ENCODE measurements at regions not wholly inside any gene's neighbourhood (a gene's known extent, or its start where the extent isn't known, plus 50 kb on each side); places are given as distances from the start of the nearest gene placed in this dataset.

GRCh38 chr3:68163062-68163461, 508.6 kb upstream of the SUCLG2 start:
- Histone ChIP-seq H2BK15ac (ENCODE audit: low read depth, poor library complexity, severe bottlenecking) (no peak overlapping the region), H4K91ac (ENCODE audit: low read length) (no peak overlapping the region), H3K27ac (ENCODE audit: low read length, poor library complexity, severe bottlenecking) (no peak overlapping the region), H3K36me3 (ENCODE audit: control insufficient read depth in 1 of 2, insufficient read depth in 2 of 2, low read depth in 1 of 2, low read length in 2 of 2) (no peaks in the 10 kb centered on the region), H3K14ac (ENCODE audit: low read length in 2 of 2) (no peak overlapping the region), H2AK5ac (ENCODE audit: low read length, severe bottlenecking) (no peak overlapping the region), H3K23ac (ENCODE audit: low read length in 2 of 2) (no peak overlapping the region), H3K9me3 (ENCODE audit: control insufficient read depth, low read length) (peaks cover 3% of the 10 kb centered on the region), H3K18ac (ENCODE audit: low read depth in 1 of 2, low read length in 2 of 2) (no peak overlapping the region), H3K4me1 (ENCODE audit: control insufficient read depth, insufficient read depth, low read depth, low read length) (no peaks in the 10 kb centered on the region), H2BK5ac (ENCODE audit: low read depth, low read length, poor library complexity, severe bottlenecking) (no peak overlapping the region), H4K8ac (ENCODE audit: low read length) (no peak overlapping the region), H3K4me2 (ENCODE audit: low read length, poor library complexity, severe bottlenecking) (no peak overlapping the region), H2AFZ (ENCODE audit: low read depth, low read length) (no peak overlapping the region), H3K4ac (ENCODE audit: low read depth in 1 of 2, low read length in 2 of 2) (no peak overlapping the region), H3K9ac (ENCODE audit: low read length) (no peak overlapping the region), H3K27me3 (ENCODE audit: control insufficient read depth in 1 of 2, insufficient read depth in 1 of 2, low read length in 2 of 2) (no peaks in the 10 kb centered on the region), H2BK12ac (ENCODE audit: low read length in 2 of 2) (no peak overlapping the region), H3K79me1 (replicated peaks; ENCODE audit: low read length, poor library complexity, severe bottlenecking) (no peaks in the 10 kb centered on the region), H2BK120ac (ENCODE audit: low read depth, low read length) (no peak overlapping the region), H3K4me3 (ENCODE audit: insufficient read depth in 1 of 2, low read depth in 1 of 2, low read length in 2 of 2) (no peak overlapping the region)
- whole genome bisulfite sequencing = no CpG with 5 or more reads among the region's 2 CpGs
- DNase-seq = no peak

GRCh38 chr3:68162644-68163043, 508.2 kb upstream of the SUCLG2 start:
- DNase-seq = no peak
- Histone ChIP-seq H3K23ac (ENCODE audit: low read length in 2 of 2) (no peak overlapping the region), H3K4me2 (ENCODE audit: low read length, poor library complexity, severe bottlenecking) (no peak overlapping the region), H2BK5ac (ENCODE audit: low read depth, low read length, poor library complexity, severe bottlenecking) (no peak overlapping the region), H2AK5ac (ENCODE audit: low read length, severe bottlenecking) (no peak overlapping the region), H2BK120ac (ENCODE audit: low read depth, low read length) (no peak overlapping the region), H3K27me3 (ENCODE audit: control insufficient read depth in 1 of 2, insufficient read depth in 1 of 2, low read length in 2 of 2) (no peaks in the 10 kb centered on the region), H3K4me1 (ENCODE audit: control insufficient read depth, insufficient read depth, low read depth, low read length) (no peaks in the 10 kb centered on the region), H2BK12ac (ENCODE audit: low read length in 2 of 2) (no peak overlapping the region), H4K91ac (ENCODE audit: low read length) (no peak overlapping the region), H3K79me1 (replicated peaks; ENCODE audit: low read length, poor library complexity, severe bottlenecking) (no peaks in the 10 kb centered on the region), H3K4me3 (ENCODE audit: insufficient read depth in 1 of 2, low read depth in 1 of 2, low read length in 2 of 2) (no peak overlapping the region), H3K14ac (ENCODE audit: low read length in 2 of 2) (no peak overlapping the region), H3K4ac (ENCODE audit: low read depth in 1 of 2, low read length in 2 of 2) (no peak overlapping the region), H3K9me3 (ENCODE audit: control insufficient read depth, low read length) (peaks cover 3% of the 10 kb centered on the region), H4K8ac (ENCODE audit: low read length) (no peak overlapping the region), H2AFZ (ENCODE audit: low read depth, low read length) (no peak overlapping the region), H3K27ac (ENCODE audit: low read length, poor library complexity, severe bottlenecking) (no peak overlapping the region), H3K36me3 (ENCODE audit: control insufficient read depth in 1 of 2, insufficient read depth in 2 of 2, low read depth in 1 of 2, low read length in 2 of 2) (no peaks in the 10 kb centered on the region), H2BK15ac (ENCODE audit: low read depth, poor library complexity, severe bottlenecking) (no peak overlapping the region), H3K18ac (ENCODE audit: low read depth in 1 of 2, low read length in 2 of 2) (no peak overlapping the region), H3K9ac (ENCODE audit: low read length) (no peak overlapping the region)

DNA sequence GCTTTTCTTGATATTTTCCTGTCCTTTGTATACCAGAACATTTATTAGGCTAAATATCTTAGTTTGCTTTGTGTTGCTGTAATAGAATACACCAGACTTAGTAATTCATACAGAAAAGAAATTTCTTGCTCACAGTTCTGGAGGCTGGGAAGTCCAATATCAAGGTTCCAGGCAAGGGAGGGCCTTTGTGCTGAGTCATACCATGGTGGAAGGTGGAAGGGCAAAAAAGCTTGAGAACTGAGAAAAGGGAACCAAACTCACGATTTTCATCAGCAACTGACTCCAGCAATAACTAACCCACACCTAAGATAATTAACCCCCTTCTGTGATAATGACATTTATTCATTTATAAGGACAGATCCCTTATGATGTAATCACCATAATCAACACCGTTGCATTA, 496.9 kb upstream of the SUCLG2 start:
- no peak overlapping the region for H3K4me2 ChIP-seq (ENCODE audit: low read length, poor library complexity, severe bottlenecking)
- no peak overlapping the region for H4K8ac ChIP-seq (ENCODE audit: low read length)
- H2BK5ac ChIP-seq (ENCODE audit: low read depth, low read length, poor library complexity, severe bottlenecking) = no peak overlapping the region
- H2BK12ac ChIP-seq (ENCODE audit: low read length in 2 of 2) = no peak overlapping the region
- H3K27me3 ChIP-seq (ENCODE audit: control insufficient read depth in 1 of 2, insufficient read depth in 1 of 2, low read length in 2 of 2) = no peaks in the 10 kb centered on the region
- H3K4me1 ChIP-seq (ENCODE audit: control insufficient read depth, insufficient read depth, low read depth, low read length) = no peaks in the 10 kb centered on the region
- no peaks in the 10 kb centered on the region for H3K9me3 ChIP-seq (ENCODE audit: control insufficient read depth, low read length)
- H2AFZ ChIP-seq (ENCODE audit: low read depth, low read length) = no peak overlapping the region
- H3K9ac ChIP-seq (ENCODE audit: low read length) = no peak overlapping the region
- no peak overlapping the region for H2BK120ac ChIP-seq (ENCODE audit: low read depth, low read length)
- H3K4ac ChIP-seq (ENCODE audit: low read depth in 1 of 2, low read length in 2 of 2) = no peak overlapping the region
- H3K4me3 ChIP-seq (ENCODE audit: insufficient read depth in 1 of 2, low read depth in 1 of 2, low read length in 2 of 2) = no peak overlapping the region
- WGBS = 60% methylated on average over 2 of the region's 2 CpGs
- no peak overlapping the region for H4K91ac ChIP-seq (ENCODE audit: low read length)
- H3K27ac ChIP-seq (ENCODE audit: low read length, poor library complexity, severe bottlenecking) = no peak overlapping the region
- H3K79me1 ChIP-seq (replicated peaks; ENCODE audit: low read length, poor library complexity, severe bottlenecking) = no peaks in the 10 kb centered on the region
- no peak overlapping the region for H2AK5ac ChIP-seq (ENCODE audit: low read length, severe bottlenecking)
- no peaks in the 10 kb centered on the region for H3K36me3 ChIP-seq (ENCODE audit: control insufficient read depth in 1 of 2, insufficient read depth in 2 of 2, low read depth in 1 of 2, low read length in 2 of 2)
- H3K23ac ChIP-seq (ENCODE audit: low read length in 2 of 2) = no peak overlapping the region
- H3K14ac ChIP-seq (ENCODE audit: low read length in 2 of 2) = no peak overlapping the region
- no peak overlapping the region for H3K18ac ChIP-seq (ENCODE audit: low read depth in 1 of 2, low read length in 2 of 2)
- no peak for DNase-seq
- no peak overlapping the region for H2BK15ac ChIP-seq (ENCODE audit: low read depth, poor library complexity, severe bottlenecking)

DNA sequence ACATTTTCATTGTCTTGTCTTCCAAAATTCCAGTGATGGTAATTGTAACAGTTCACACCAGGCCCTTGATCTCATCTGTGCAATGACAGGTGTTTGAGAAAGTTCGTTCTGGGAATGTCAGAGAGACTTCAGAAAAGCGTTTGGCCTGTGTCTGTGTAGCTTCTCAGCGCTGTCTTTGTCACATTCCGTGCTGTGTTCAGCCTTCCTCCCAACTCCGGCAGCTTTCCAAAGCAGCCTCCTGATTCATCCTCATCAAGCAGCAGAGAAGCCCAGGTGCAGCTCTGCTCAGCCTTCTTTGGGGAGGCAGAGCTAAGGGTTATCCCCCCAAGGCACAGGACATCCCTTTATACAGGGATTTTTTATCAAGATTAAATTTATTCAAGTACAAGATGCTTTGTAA, 494.0 kb upstream of the SUCLG2 start:
- no peak overlapping the region for H2BK15ac ChIP-seq (ENCODE audit: low read depth, poor library complexity, severe bottlenecking)
- no peak overlapping the region for H3K4ac ChIP-seq (ENCODE audit: low read depth in 1 of 2, low read length in 2 of 2)
- no peak overlapping the region for H2AK5ac ChIP-seq (ENCODE audit: low read length, severe bottlenecking)
- H2BK120ac ChIP-seq (ENCODE audit: low read depth, low read length) = no peak overlapping the region
- no peaks in the 10 kb centered on the region for H3K79me1 ChIP-seq (replicated peaks; ENCODE audit: low read length, poor library complexity, severe bottlenecking)
- no peaks in the 10 kb centered on the region for H3K4me1 ChIP-seq (ENCODE audit: control insufficient read depth, insufficient read depth, low read depth, low read length)
- no peak overlapping the region for H3K27ac ChIP-seq (ENCODE audit: low read length, poor library complexity, severe bottlenecking)
- no peak overlapping the region for H3K18ac ChIP-seq (ENCODE audit: low read depth in 1 of 2, low read length in 2 of 2)
- H3K14ac ChIP-seq (ENCODE audit: low read length in 2 of 2) = no peak overlapping the region
- H2BK5ac ChIP-seq (ENCODE audit: low read depth, low read length, poor library complexity, severe bottlenecking) = no peak overlapping the region
- no peaks in the 10 kb centered on the region for H3K36me3 ChIP-seq (ENCODE audit: control insufficient read depth in 1 of 2, insufficient read depth in 2 of 2, low read depth in 1 of 2, low read length in 2 of 2)
- 63% methylated on average over 5 of the region's 5 CpGs for WGBS
- H3K4me2 ChIP-seq (ENCODE audit: low read length, poor library complexity, severe bottlenecking) = no peak overlapping the region
- H3K9ac ChIP-seq (ENCODE audit: low read length) = no peak overlapping the region
- H4K91ac ChIP-seq (ENCODE audit: low read length) = no peak overlapping the region
- no peaks in the 10 kb centered on the region for H3K27me3 ChIP-seq (ENCODE audit: control insufficient read depth in 1 of 2, insufficient read depth in 1 of 2, low read length in 2 of 2)
- H3K9me3 ChIP-seq (ENCODE audit: control insufficient read depth, low read length) = no peaks in the 10 kb centered on the region
- DNase-seq = no peak
- H2AFZ ChIP-seq (ENCODE audit: low read depth, low read length) = no peak overlapping the region
- no peak overlapping the region for H2BK12ac ChIP-seq (ENCODE audit: low read length in 2 of 2)
- no peak overlapping the region for H4K8ac ChIP-seq (ENCODE audit: low read length)
- no peak overlapping the region for H3K23ac ChIP-seq (ENCODE audit: low read length in 2 of 2)
- H3K4me3 ChIP-seq (ENCODE audit: insufficient read depth in 1 of 2, low read depth in 1 of 2, low read length in 2 of 2) = no peak overlapping the region
